Panc1 (cell line): ENCODE measurements at regions not wholly inside any gene's neighbourhood (a gene's known extent, or its start where the extent isn't known, plus 50 kb on each side); places are given as distances from the start of the nearest gene placed in this dataset.

Experiments
- ATAC-seq: fragments of 200-7000 bp; cut with Tn5 transposase; 2 replicates; pipeline ENCODE4 v1.9.1; 2020; ENCODE audit warnings: mild to moderate bottlenecking, moderate library complexity
- BruUV-seq: library from RNA; stranded (reverse); fragments of 400-500 nt; replicated peaks from 2 replicates; lab custom pipeline; 2021; lab: Mats Ljungman, UMichigan
- CTCF ChIA-PET: fragments of 300-600 bp; sonication (Branson Sonifier 250); formaldehyde crosslinking; loops from one replicate; lab custom pipeline; 2022; ENCODE audit warnings: antibody characterized with exemption; lab: Charles Lee
- POLR2A ChIA-PET: fragments of 300-600 bp; sonication (Branson Sonifier 250); formaldehyde crosslinking; loops from one replicate; lab custom pipeline; 2022; ENCODE audit warnings: antibody characterized with exemption; lab: Charles Lee
- DNase-seq: peaks from one replicate; pipeline ENCODE4 v3.0.0-alpha.2; 2010; ENCODE audit warnings: low read depth, low spot score
- H3K27ac ChIP-seq: 2 replicates; pipeline ENCODE4 v1.5.1; 2011; ENCODE audit warnings: mild to moderate bottlenecking, low read length, inconsistent platforms
- H3K27me3 ChIP-seq: fragments of 200-500 bp; sonication (Bioruptor generic); 2 replicates; pipeline ENCODE4 v1.6.0; 2014; ENCODE audit warnings: low read length, inconsistent platforms; ENCODE audit not compliant: control insufficient read depth, insufficient read depth
- H3K36me3 ChIP-seq: fragments of 200-500 bp; sonication (Bioruptor generic); 2 replicates; pipeline ENCODE4 v1.5.1; 2014; ENCODE audit warnings: inconsistent platforms, mild to moderate bottlenecking, low read length, moderate library complexity; ENCODE audit not compliant: control insufficient read depth, insufficient read depth
- H3K4me1 ChIP-seq: 2 replicates; pipeline ENCODE4 v1.5.1; 2011; ENCODE audit warnings: inconsistent platforms, mild to moderate bottlenecking, low read length, moderate library complexity; ENCODE audit not compliant: control insufficient read depth, insufficient read depth
- H3K4me3 ChIP-seq, 2 experiments: 2 replicates each; pipeline ENCODE4 v1.5.1; 2011 to 2012; ENCODE audit warnings: low read depth in 2 of 2, low read length in 2 of 2, mild to moderate bottlenecking in 2 of 2, inconsistent platforms in 1 of 2, moderate library complexity in 1 of 2
- H3K9me3 ChIP-seq: fragments of 200-500 bp; sonication (Bioruptor generic); 2 replicates; pipeline ENCODE4 v1.5.1; 2014; ENCODE audit warnings: low read depth, mild to moderate bottlenecking, inconsistent platforms, low read length, moderate library complexity; ENCODE audit not compliant: control insufficient read depth, insufficient read depth
- CTCF ChIP-seq: fragments of 450-650 bp; IDR thresholded peaks from 2 replicates; pipeline ENCODE4 v1.5.1; 2017; ENCODE audit warnings: mild to moderate bottlenecking
- POLR2AphosphoS5 ChIP-seq: IDR thresholded peaks from 2 replicates; pipeline ENCODE4 v1.6.1; 2012; ENCODE audit warnings: mild to moderate bottlenecking, low read depth, low read length, moderate library complexity
- REST ChIP-seq, 2 experiments: IDR thresholded peaks; 2 replicates each; pipeline ENCODE4 v1.6.1; 2011 to 2012; ENCODE audit warnings: low read depth in 2 of 2, control low read depth in 1 of 2, low read length in 1 of 2, mild to moderate bottlenecking in 1 of 2, moderate library complexity in 1 of 2; ENCODE audit not compliant: insufficient read depth in 1 of 2
- SIN3A ChIP-seq: IDR thresholded peaks from 2 replicates; pipeline ENCODE4 v1.6.1; 2012; ENCODE audit warnings: low read depth, mild to moderate bottlenecking, low read length, moderate library complexity, borderline replicate concordance; ENCODE audit not compliant: insufficient read depth
- TCF7L2 ChIP-seq: IDR thresholded peaks from 2 replicates; pipeline ENCODE4 v1.6.1; 2011; ENCODE audit warnings: mild to moderate bottlenecking, low read depth, low read length, inconsistent platforms
- in situ Hi-C: cut with HindIII; loops from 2 replicates; pipeline ENCODE4 v1.10.0; 2016; ENCODE audit warnings: low sequenced_read_pairs, low pct_unique_long_range_greater_than_20kb
- intact Hi-C: fragments of 100-400 bp; cut with micrococcal nuclease; formaldehyde crosslinking; loops from one replicate; pipeline ENCODE4 v1.10.0; 2022; ENCODE audit not compliant: unreplicated experiment

DNA sequence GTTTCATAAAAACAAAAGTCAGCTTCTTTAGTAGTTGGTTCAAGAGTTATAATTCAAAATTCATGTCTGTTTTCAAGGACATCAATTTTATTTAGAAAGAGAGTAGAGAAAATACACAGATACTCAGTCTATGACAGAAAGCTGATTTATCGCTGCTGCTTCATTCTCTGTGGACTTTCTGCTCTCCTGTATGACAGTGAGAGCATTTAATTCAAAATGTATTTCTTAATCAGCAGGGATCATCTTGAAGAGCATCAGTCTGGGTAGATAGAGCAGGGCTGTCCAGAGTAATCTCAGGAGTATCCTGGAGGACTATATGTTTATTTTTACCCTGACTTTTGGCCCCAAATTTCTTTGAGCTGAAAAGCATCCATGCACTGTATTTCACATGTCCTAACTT, 1676.7 kb downstream of the REEP3 start:
- H3K4me1 ChIP-seq: no peaks in the 10 kb centered on the region
- TF ChIP-seq TCF7L2: no peak
- TF ChIP-seq SIN3A: no peak
- TF ChIP-seq CTCF: no peak
- TF ChIP-seq POLR2AphosphoS5: no peak
- TF ChIP-seq REST (IDR thresholded peaks at IDR 0.05; ENCODE audit: insufficient read depth in 1 of 2, low read depth in 2 of 2, low read length in 1 of 2): no peak
- DNase-seq: no peak
- H3K4me3 ChIP-seq: no peak overlapping the region
- H3K27ac ChIP-seq: no peak overlapping the region
- no peak for ATAC-seq
- H3K36me3 ChIP-seq: no peaks in the 10 kb centered on the region
- no peaks in the 10 kb centered on the region for H3K27me3 ChIP-seq
- no TSS peak for BruUV-seq
- no peaks in the 10 kb centered on the region for H3K9me3 ChIP-seq
- intact Hi-C loops (no loop called here), in situ Hi-C loops (no loop called here)
- ChIA-PET POLR2A (no interaction called here), CTCF (no interaction called here)

- intact Hi-C loops (no loop called here), in situ Hi-C loops (no loop called here)
- no peaks in the 10 kb centered on the region for H3K27me3 ChIP-seq
- H3K27ac ChIP-seq: no peak overlapping the region
- H3K4me3 ChIP-seq: no peak overlapping the region
- DNase-seq: no peak
- BruUV-seq: no TSS peak
- ChIA-PET POLR2A (no interaction called here), CTCF (no interaction called here)
- ATAC-seq: no peak
- no peaks in the 10 kb centered on the region for H3K4me1 ChIP-seq
- no peaks in the 10 kb centered on the region for H3K9me3 ChIP-seq
- no peaks in the 10 kb centered on the region for H3K36me3 ChIP-seq
- TF ChIP-seq CTCF (no peak), POLR2AphosphoS5 (no peak), TCF7L2 (no peak), REST (IDR thresholded peaks at IDR 0.05; ENCODE audit: insufficient read depth in 1 of 2, low read depth in 2 of 2, low read length in 1 of 2) (no peak), SIN3A (no peak)
Observed at GRCh38 chr10:65201491-65201890, 1680.3 kb downstream of the REEP3 start.
